Tibial nerve (tissue), 4 donors: ENCODE measurements at regions not wholly inside any gene's neighbourhood (a gene's known extent, or its start where the extent isn't known, plus 50 kb on each side); places are given as distances from the start of the nearest gene placed in this dataset.
"Not testable (repeated sequence)": the region's sequence is repeated elsewhere in the genome, so short reads cannot be mapped to it uniquely, and the experiment has no call there.

Experiments used
- DNase-seq, 2 donors: peaks; one replicate each; pipeline ENCODE4 v3.0.0-alpha.2; 2019; ENCODE audit warnings: low spot score in 2 of 2
- H3K27ac ChIP-seq, 4 donors: fragments of 200-600 bp; sonication (generic) in 3 of 4; one replicate each; pipeline ENCODE4 v1.5.1; 2017 to 2019; ENCODE audit warnings: mild to moderate bottlenecking in 1 of 4
- H3K27me3 ChIP-seq, 2 donors: fragments of 200-600 bp; sonication (generic) in 1 of 2; one replicate each; pipeline versions ENCODE4 v1.5.1 to v1.6.0; 2017 to 2019
- H3K36me3 ChIP-seq, 3 donors: fragments of 200-600 bp; sonication (generic); one replicate each; pipeline ENCODE4 v1.5.1; 2018 to 2019
- H3K4me1 ChIP-seq, 4 donors: fragments of 200-600 bp; sonication (generic) in 3 of 4; one replicate each; pipeline ENCODE4 v1.5.1; 2017 to 2019
- H3K4me3 ChIP-seq, 4 donors: fragments of 200-600 bp; sonication (generic) in 3 of 4; one replicate each; pipeline ENCODE4 v1.5.1; 2017 to 2019; ENCODE audit warnings: mild to moderate bottlenecking in 1 of 4, moderate library complexity in 1 of 4
- H3K9me3 ChIP-seq, 4 donors: fragments of 200-600 bp; sonication (generic) in 3 of 4; one replicate each; pipeline ENCODE4 v1.5.1; 2017 to 2019
- CTCF ChIP-seq, 5 experiments: fragments of 200-600 bp in 3 of 5; fragments of 450-650 bp in 2 of 5; sonication (generic) in 3 of 5; IDR thresholded peaks; one replicate each; pipeline ENCODE4 v1.5.1; 2016 to 2019; ENCODE audit warnings: antibody characterized with exemption in 5 of 5, mild to moderate bottlenecking in 3 of 5, moderate library complexity in 2 of 5
- EP300 ChIP-seq, 2 donors: sonication (generic); formaldehyde crosslinking; IDR thresholded peaks; one replicate each; pipeline ENCODE4 v1.6.1; 2017; ENCODE audit warnings: antibody characterized with exemption in 2 of 2, mild to moderate bottlenecking in 1 of 2
- POLR2A ChIP-seq, 2 donors: fragments of 450-650 bp; IDR thresholded peaks; one replicate each; pipeline ENCODE4 v1.6.1; 2017; ENCODE audit warnings: antibody characterized with exemption in 2 of 2, mild to moderate bottlenecking in 2 of 2, moderate library complexity in 2 of 2
- WGBS, 2 donors: methylation state at CpG; one replicate each; pipeline ENCODE4 v1.1.5; 2018; 5-methylcytosine and 5-hydroxymethylcytosine counted together

- no peaks in the 10 kb centered on the region for H3K36me3 ChIP-seq
- no peaks in the 10 kb centered on the region for H3K4me1 ChIP-seq
- no peak overlapping the region for H3K27ac ChIP-seq
- DNase-seq: no peak
- no peak for TF ChIP-seq EP300 (IDR thresholded peaks at IDR 0.05)
- TF ChIP-seq CTCF (IDR thresholded peaks at IDR 0.05): no peak
- no peak for TF ChIP-seq POLR2A (IDR thresholded peaks at IDR 0.05)
- H3K4me3 ChIP-seq: no peak overlapping the region
- WGBS, 2 donors: 93 to 94% methylated on average over 10 of the region's 10 CpGs
- H3K27me3 ChIP-seq: no peaks in the 10 kb centered on the region
- H3K9me3 ChIP-seq: no peaks in the 10 kb centered on the region
Observed at GRCh38 chr20:51175156-51175555, 152.2 kb upstream of the KCNG1 start.

- DNase-seq: no peak
- Histone ChIP-seq H3K4me1 (no peaks in the 10 kb centered on the region), H3K9me3 (peaks cover 0 to 2% (median 0%) of the 10 kb centered on the region in 4 donors), H3K27me3 (no peaks in the 10 kb centered on the region), H3K36me3 (no peaks in the 10 kb centered on the region), H3K27ac (no peak overlapping the region), H3K4me3 (no peak overlapping the region)
- WGBS, 2 donors: 78 to 85% methylated on average over 2 of the region's 2 CpGs
- TF ChIP-seq CTCF (IDR thresholded peaks at IDR 0.05) (no peak), EP300 (IDR thresholded peaks at IDR 0.05) (no peak), POLR2A (IDR thresholded peaks at IDR 0.05) (no peak)
Observed at GRCh38 chr20:51174536-51174935, 151.6 kb upstream of the KCNG1 start.

- no peak for TF ChIP-seq EP300 (IDR thresholded peaks at IDR 0.05)
- TF ChIP-seq POLR2A (IDR thresholded peaks at IDR 0.05): no peak
- no peak for TF ChIP-seq CTCF (IDR thresholded peaks at IDR 0.05)
- Histone ChIP-seq H3K27me3 (no peaks in the 10 kb centered on the region), H3K4me1 (no peaks in the 10 kb centered on the region)
Observed at GRCh38 chr20:51172558-51173428, 149.9 kb upstream of the KCNG1 start.

GRCh38 chr20:51171141-51171540 lies 148.2 kb upstream of the KCNG1 start:
- Histone ChIP-seq H3K4me1 (no peaks in the 10 kb centered on the region), H3K27ac (no peak overlapping the region), H3K9me3 (peaks cover 0 to 4% (median 0%) of the 10 kb centered on the region in 4 donors), H3K4me3 (no peak overlapping the region), H3K27me3 (no peaks in the 10 kb centered on the region), H3K36me3 (no peaks in the 10 kb centered on the region)
- no peak for DNase-seq
- no peak for TF ChIP-seq EP300 (IDR thresholded peaks at IDR 0.05)
- no peak for TF ChIP-seq POLR2A (IDR thresholded peaks at IDR 0.05)
- TF ChIP-seq CTCF (IDR thresholded peaks at IDR 0.05): no peak
- 76 to 79% methylated on average over 2 of the region's 2 CpGs for WGBS, 2 donors

More at GRCh38 chr20:51172558-51173428, 149.9 kb upstream of the KCNG1 start:
- no peak for DNase-seq
- WGBS, 2 donors: 86 to 88% methylated on average over 6 of the region's 6 CpGs
- no peak overlapping the region for H3K27ac ChIP-seq
- H3K4me3 ChIP-seq: no peak overlapping the region
- no peaks in the 10 kb centered on the region for H3K36me3 ChIP-seq
- H3K9me3 ChIP-seq: peaks cover 0 to 4% (median 0%) of the 10 kb centered on the region in 4 donors

GRCh38 chr20:51169813-51170212 lies 146.9 kb upstream of the KCNG1 start:
- H3K27me3 ChIP-seq: no peaks in the 10 kb centered on the region
- TF ChIP-seq EP300 (IDR thresholded peaks at IDR 0.05) (no peak), POLR2A (IDR thresholded peaks at IDR 0.05) (no peak), CTCF (IDR thresholded peaks at IDR 0.05) (no peak)
- H3K9me3 ChIP-seq: peaks cover 0 to 4% (median 0%) of the 10 kb centered on the region in 4 donors
- no peak for DNase-seq
- WGBS, 2 donors: 85 to 88% methylated on average over 3 of the region's 3 CpGs
- no peak overlapping the region for H3K27ac ChIP-seq
- no peak overlapping the region for H3K4me3 ChIP-seq
- no peaks in the 10 kb centered on the region for H3K36me3 ChIP-seq
- H3K4me1 ChIP-seq: no peaks in the 10 kb centered on the region

GRCh38 chr20:51167911-51168310 lies 145.0 kb upstream of the KCNG1 start:
- not testable (repeated sequence) for H3K36me3 ChIP-seq, H3K27ac ChIP-seq, DNase-seq, H3K4me3 ChIP-seq, H3K9me3 ChIP-seq, H3K4me1 ChIP-seq, H3K27me3 ChIP-seq
- WGBS, 2 donors: 83 to 84% methylated on average over 4 of the region's 4 CpGs
